Right lobe of liver (tissue), 6 donors: ENCODE measurements at regions not wholly inside any gene's neighbourhood (a gene's known extent, or its start where the extent isn't known, plus 50 kb on each side); places are given as distances from the start of the nearest gene placed in this dataset.

Experiments
- ATAC-seq, 4 donors: fragments of 200-7000 bp; cut with Tn5 transposase; one replicate each; pipeline ENCODE4 v1.9.1; 2020; ENCODE audit warnings: mild to moderate bottlenecking in 4 of 4, moderate library complexity in 4 of 4
- DNase-seq, 3 donors: peaks; one replicate each; pipeline ENCODE4 v3.0.0-alpha.2; 2020
- H3K27ac ChIP-seq, 3 donors: fragments of 200-600 bp; one replicate each; pipeline ENCODE4 v1.8.0; 2022
- H3K27me3 ChIP-seq, 2 donors: fragments of 200-600 bp; one replicate each; pipeline ENCODE4 v1.8.0; 2022
- H3K36me3 ChIP-seq, 4 donors: fragments of 200-600 bp; sonication (generic) in 1 of 4; one replicate each; pipeline versions ENCODE4 v1.5.1 to v1.8.0; 2017 to 2022; ENCODE audit warnings: control low read depth in 1 of 4
- H3K4me1 ChIP-seq, 4 donors: fragments of 200-600 bp; sonication (generic) in 1 of 4; one replicate each; pipeline versions ENCODE4 v1.5.1 to v1.8.0; 2017 to 2022; ENCODE audit warnings: control low read depth in 1 of 4
- H3K4me3 ChIP-seq, 3 donors: fragments of 200-600 bp; one replicate each; pipeline ENCODE4 v1.8.0; 2022
- H3K9me3 ChIP-seq, 4 donors: fragments of 200-600 bp; sonication (generic) in 1 of 4; one replicate each; pipeline versions ENCODE4 v1.5.1 to v1.8.0; 2017 to 2022; ENCODE audit warnings: control low read depth in 1 of 4
- CTCF ChIP-seq, 4 donors: fragments of 200-600 bp in 3 of 4; fragments of 450-650 bp in 1 of 4; IDR thresholded peaks; one replicate each; pipeline versions ENCODE4 v1.5.1 to v1.8.0; 2016 to 2022; ENCODE audit warnings: antibody characterized with exemption in 4 of 4, mild to moderate bottlenecking in 2 of 4
- POLR2A ChIP-seq: fragments of 450-650 bp; IDR thresholded peaks from one replicate; pipeline ENCODE4 v1.6.1; 2017; ENCODE audit warnings: antibody characterized with exemption, mild to moderate bottlenecking
- WGBS: methylation state at CpG from one replicate; pipeline ENCODE4 v1.1.6; 2018; ENCODE audit warnings: low coverage, low lambda C conversion rate; ENCODE audit not compliant: insufficient coverage; ENCODE audit errors: missing lambda C conversion rate; 5-methylcytosine and 5-hydroxymethylcytosine counted together
- intact Hi-C, 2 donors: fragments of 100-400 bp; cut with DNase I; formaldehyde crosslinking; loops; one replicate each; pipeline versions ENCODE4 v1.11.2 to v1.14.1; 2022
- donor health status: DM: no; HTN: yes; CAD: no.
- donor health status: DM: no; HTN: no; CAD: no.
- donor health status: DM: no; HTN: no; CAD: no.
- donor health status: DM: no; HTN: yes; CAD: no.
- donor health status: DM: no; HTN: yes; CAD: no.

DNA sequence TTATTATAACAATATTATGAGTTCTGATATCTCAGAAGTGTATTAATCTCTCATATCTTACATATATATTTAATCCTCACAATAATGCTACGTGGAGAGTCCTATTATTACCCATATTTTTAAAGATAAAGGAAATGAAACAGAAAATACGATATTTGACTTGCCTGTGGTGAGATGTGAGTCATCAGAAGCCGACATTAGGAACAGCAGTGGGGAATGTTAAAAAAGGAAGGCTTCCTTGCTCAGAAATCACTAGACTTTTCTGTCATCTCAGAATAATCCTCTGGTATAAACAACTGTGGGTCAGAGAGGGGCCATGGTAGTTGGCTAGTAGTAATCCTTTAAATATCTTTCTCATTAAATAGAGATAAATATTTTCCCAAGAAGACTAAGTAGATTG is 402.3 kb upstream of the PCDH15 start:
- WGBS, result 21% methylated on average over 3 of the region's 3 CpGs
- Histone ChIP-seq H3K27ac (no peak overlapping the region), H3K27me3 (no peaks in the 10 kb centered on the region), H3K9me3 (no peaks in the 10 kb centered on the region), H3K4me3 (no peak overlapping the region), H3K4me1 (no peaks in the 10 kb centered on the region), H3K36me3 (no peaks in the 10 kb centered on the region)
- no peak for ATAC-seq
- intact Hi-C loops, result no loop called here
- no peak for DNase-seq
- TF ChIP-seq POLR2A (no peak), CTCF (IDR thresholded peaks at IDR 0.05) (no peak)

GRCh38 chr10:55200020-55200419 is 399.0 kb upstream of the PCDH15 start:
- no peaks in the 10 kb centered on the region for H3K27me3 ChIP-seq
- H3K36me3 ChIP-seq, result no peaks in the 10 kb centered on the region
- intact Hi-C loops, result no loop called here
- no peaks in the 10 kb centered on the region for H3K9me3 ChIP-seq
- no peak overlapping the region for H3K4me3 ChIP-seq
- no peak overlapping the region for H3K27ac ChIP-seq
- DNase-seq, result no peak
- WGBS, result 11% methylated on average over 2 of the region's 2 CpGs
- no peak for ATAC-seq
- no peaks in the 10 kb centered on the region for H3K4me1 ChIP-seq
- TF ChIP-seq POLR2A (no peak), CTCF (IDR thresholded peaks at IDR 0.05) (no peak)

- Histone ChIP-seq H3K9me3 (peaks cover 0 to 2% (median 0%) of the 10 kb centered on the region in 4 donors), H3K4me1 (no peaks in the 10 kb centered on the region), H3K27ac (no peak overlapping the region), H3K4me3 (no peak overlapping the region), H3K27me3 (no peaks in the 10 kb centered on the region), H3K36me3 (no peaks in the 10 kb centered on the region)
- ATAC-seq (no peak), DNase-seq (no peak)
- no peak for TF ChIP-seq CTCF (IDR thresholded peaks at IDR 0.05)
- no peak for TF ChIP-seq POLR2A
- intact Hi-C loops, result no loop called here
- WGBS, result 24% methylated on average over 2 of the region's 2 CpGs
Observed at GRCh38 chr10:55191236-55191860, 390.3 kb upstream of the PCDH15 start.

GRCh38 chr10:55183993-55184392 is 383.0 kb upstream of the PCDH15 start:
- H3K4me3 ChIP-seq, result no peak overlapping the region
- no peaks in the 10 kb centered on the region for H3K36me3 ChIP-seq
- no peak overlapping the region for H3K27ac ChIP-seq
- ATAC-seq, result no peak
- no peak for DNase-seq
- TF ChIP-seq POLR2A (no peak), CTCF (IDR thresholded peaks at IDR 0.05) (no peak)
- no peaks in the 10 kb centered on the region for H3K4me1 ChIP-seq
- peaks cover 0 to 2% (median 0%) of the 10 kb centered on the region in 4 donors for H3K9me3 ChIP-seq
- intact Hi-C loops, result no loop called here
- H3K27me3 ChIP-seq, result no peaks in the 10 kb centered on the region
- 14% methylated on average over 2 of the region's 2 CpGs for WGBS

GRCh38 chr10:55180357-55180756 is 379.3 kb upstream of the PCDH15 start:
- intact Hi-C loops, result no loop called here
- no peak for TF ChIP-seq POLR2A
- TF ChIP-seq CTCF (IDR thresholded peaks at IDR 0.05), result no peak
- Histone ChIP-seq H3K9me3 (no peaks in the 10 kb centered on the region), H3K27ac (no peak overlapping the region), H3K4me1 (no peaks in the 10 kb centered on the region), H3K4me3 (no peak overlapping the region), H3K36me3 (no peaks in the 10 kb centered on the region), H3K27me3 (no peaks in the 10 kb centered on the region)
- no peak for DNase-seq
- WGBS, result 50% methylated on average over 1 of the region's 1 CpG
- ATAC-seq, result no peak
